GM18519 (cell line): ENCODE measurements at regions not wholly inside any gene's neighbourhood (a gene's known extent, or its start where the extent isn't known, plus 50 kb on each side); places are given as distances from the start of the nearest gene placed in this dataset.
A peak's percentile ranks its signal among the peaks of the same experiment; 100 is the strongest.

Source experiments
- ATAC-seq: cut with Tn5 transposase; IDR thresholded peaks from one replicate; pipeline ENCODE4 v1.9.1; 2021; ENCODE audit warnings: mild to moderate bottlenecking, moderate library complexity; ENCODE audit not compliant: unreplicated experiment, low FRiP score

DNA sequence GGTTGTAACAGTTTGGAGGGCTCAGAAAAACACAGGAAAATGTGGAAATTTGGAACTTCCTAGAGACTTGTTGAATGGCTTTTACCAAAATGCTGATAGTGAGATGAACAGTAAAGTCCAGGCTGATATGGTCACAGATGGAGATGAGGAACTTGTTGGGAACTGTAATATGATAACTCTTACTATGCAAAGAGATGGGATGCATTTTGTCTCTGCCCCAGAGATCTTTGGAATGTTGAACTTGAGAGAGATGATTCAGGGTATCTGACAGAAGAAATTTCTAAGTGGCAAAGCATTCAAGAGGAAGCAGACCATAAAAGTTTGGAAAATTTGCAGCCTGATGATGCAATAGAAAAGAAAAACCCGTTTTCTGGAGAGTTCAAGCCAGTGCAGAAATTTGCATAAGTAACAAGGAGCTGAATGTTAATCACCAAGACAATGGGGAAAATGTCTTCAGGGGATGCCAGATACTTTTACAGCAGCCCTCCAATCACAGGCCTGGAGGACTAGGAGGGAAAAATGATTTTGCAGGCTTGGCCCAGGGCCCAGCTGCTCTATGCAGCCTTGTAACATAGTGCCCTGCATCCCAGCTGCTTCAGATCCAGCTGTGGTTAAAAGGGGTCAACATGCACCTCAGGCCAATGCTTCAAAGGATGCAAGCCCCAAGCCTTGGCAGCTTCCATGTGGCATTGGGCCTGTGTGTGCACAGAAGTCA lies 572.7 kb upstream of the ATP2B1 start:
- ATAC-seq, result no peak

DNA sequence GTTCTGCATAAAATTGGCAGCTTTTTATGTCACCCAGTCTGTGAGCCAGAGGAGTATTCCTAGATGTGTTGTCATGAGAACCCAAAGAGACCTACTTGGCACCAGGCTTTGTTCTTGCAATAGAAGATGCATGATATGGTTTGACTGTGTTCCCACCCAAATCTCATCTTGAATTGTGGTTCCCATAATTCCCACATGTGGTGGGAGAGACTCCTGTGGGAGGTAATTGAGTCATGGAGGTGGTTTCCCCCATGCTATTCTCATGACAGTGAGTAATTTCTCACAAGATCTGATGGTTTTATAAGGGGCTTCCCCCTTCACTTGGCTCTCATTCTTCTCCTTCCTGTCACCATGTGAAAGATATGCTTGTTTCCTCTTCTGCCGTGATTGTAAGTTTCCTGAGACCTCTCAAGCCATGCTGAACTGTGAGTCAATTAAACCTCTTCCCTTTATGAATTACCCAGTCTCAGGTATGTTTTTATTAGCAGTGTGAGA lies 572.0 kb upstream of the ATP2B1 start:
- peak; percentile 75 for ATAC-seq

- no peak for ATAC-seq
Measured at GRCh38 chr12:90280033-90280432, 571.4 kb upstream of the ATP2B1 start.

DNA sequence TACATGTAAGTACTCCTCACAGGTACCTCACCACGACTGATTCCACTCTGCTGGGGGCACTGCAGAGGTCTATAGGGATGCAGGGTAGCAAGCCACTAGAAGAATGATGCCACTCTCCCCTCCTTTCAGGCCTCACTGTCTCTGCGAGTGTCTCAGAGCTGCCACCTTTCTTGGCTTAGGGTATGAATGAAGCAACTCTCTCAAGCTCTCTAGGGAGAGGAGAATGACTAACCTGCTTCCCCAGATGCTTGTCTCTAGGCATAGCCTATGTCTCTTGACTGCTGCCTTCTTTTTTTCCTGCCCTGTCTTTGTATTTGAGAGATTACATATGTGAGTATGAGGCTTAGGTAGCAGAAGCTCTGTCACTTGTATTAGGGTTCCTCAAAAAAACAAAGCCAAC lies 566.5 kb upstream of the ATP2B1 start:
- ATAC-seq, result no peak

DNA sequence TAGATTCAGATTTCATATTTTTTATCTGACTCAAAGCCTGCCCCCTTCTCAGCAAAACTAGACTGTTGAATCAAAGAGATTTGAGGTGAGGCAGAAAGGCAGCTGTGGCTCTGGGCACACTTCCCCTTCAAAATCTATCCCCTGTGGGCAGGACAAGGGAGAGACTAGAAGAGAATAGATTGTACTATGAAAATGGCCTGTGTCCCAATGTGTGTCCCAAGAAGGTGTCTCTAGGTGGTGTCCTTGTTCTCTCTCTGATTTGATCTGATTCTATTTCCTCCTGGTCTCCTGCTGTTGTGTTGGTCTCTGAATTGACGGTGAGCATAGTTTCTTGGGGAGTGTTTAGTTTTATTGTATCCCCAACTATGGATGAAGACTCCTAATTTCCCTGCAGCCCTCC lies 565.8 kb upstream of the ATP2B1 start:
- ATAC-seq, result peak; percentile 44

DNA sequence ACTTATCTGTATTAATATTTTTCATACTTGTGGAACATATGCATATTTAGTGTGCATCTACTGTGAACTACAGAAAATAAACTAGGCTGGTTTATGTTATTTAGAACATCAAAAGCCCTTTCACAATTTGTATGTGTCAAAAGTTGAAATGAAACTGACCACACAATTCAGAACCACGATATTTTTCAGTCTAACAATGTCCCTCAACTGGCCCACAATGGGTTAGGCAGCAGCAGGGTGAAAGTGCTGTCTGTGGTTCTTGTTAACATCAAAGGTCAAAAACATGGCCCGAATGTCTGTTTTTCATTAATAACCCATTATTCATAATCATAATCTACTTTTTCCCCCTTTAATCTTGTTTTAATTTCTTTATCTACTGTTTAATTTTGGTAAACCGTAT lies 559.9 kb upstream of the ATP2B1 start:
- ATAC-seq, result no peak

DNA sequence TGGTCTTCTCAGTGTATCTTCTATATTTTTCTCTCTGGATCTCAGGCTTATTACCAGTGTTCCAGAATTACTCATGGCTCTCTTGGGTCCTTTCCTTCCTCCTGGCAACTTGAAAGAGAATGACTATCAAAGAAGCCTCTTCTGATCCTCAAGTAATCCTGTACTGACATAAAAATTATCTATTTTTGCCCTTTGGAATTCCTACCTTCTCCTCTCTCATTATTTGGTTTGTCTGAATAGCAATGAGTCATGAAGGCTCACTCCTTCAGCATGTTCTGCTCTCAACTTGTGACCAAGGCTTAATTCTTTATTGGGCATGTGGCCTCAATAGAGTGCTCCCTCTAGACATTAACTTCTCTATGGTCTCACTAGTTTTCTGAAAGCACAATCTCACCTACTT lies 553.6 kb upstream of the ATP2B1 start:
- ATAC-seq, result no peak

DNA sequence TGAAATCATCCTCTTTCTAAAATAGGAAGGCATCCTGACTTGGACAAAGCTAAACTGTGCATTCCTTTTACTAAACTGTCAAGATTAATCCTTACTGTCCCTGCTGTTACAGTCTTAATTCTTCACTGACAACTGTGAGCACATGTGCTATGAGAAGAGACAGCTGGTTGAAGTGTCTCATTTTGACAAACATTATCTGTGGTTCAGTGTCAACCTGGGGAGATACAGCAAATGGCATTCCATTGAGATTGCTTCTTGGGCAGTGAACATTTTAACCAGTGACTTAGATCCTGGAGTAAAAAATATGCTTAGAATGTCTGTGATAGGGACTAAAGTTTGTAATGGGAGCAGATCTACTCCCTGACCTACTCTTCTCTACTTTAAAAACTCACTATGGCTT lies 552.6 kb upstream of the ATP2B1 start:
- ATAC-seq, result no peak

GRCh38 chr12:90260136-90260535 lies 551.5 kb upstream of the ATP2B1 start:
- ATAC-seq, result no peak

- no peak for ATAC-seq
Measured at GRCh38 chr12:90257927-90258624, 549.4 kb upstream of the ATP2B1 start.

- ATAC-seq, result no peak
Measured at GRCh38 chr12:90254796-90255195, 546.2 kb upstream of the ATP2B1 start.

DNA sequence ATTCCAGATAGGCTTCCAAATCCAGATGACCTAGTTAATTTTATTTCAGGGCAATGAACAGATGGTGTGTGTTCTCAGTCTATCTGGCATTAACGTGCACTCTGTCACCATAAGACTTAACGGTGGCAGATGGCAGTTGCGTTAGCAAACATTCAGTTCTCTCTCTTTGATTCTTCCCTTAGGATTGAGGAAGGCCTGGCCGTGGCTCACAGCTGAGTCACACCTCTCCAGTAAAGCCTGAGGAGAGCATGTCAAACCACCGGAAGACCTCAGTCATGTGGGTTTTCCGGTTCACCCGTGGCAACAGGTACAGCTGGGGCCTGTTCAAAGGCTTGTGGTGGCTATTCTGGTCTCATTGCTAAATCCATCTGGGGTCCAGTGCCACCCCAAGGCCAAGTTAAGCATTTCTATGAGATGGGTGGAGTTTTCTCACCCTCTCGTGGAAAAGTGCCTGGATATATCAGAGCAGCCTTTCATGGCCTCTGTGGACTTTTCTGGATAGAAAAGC lies 545.1 kb upstream of the ATP2B1 start:
- peak; percentile 97 for ATAC-seq

- ATAC-seq, result no peak
Measured at GRCh38 chr12:90253136-90253535, 544.5 kb upstream of the ATP2B1 start.

GRCh38 chr12:90250766-90251165 lies 542.1 kb upstream of the ATP2B1 start:
- ATAC-seq, result no peak

- no peak for ATAC-seq
Measured at GRCh38 chr12:90250042-90250441, 541.4 kb upstream of the ATP2B1 start.

- no peak for ATAC-seq
Measured at GRCh38 chr12:90246688-90247087, 538.0 kb upstream of the ATP2B1 start.

DNA sequence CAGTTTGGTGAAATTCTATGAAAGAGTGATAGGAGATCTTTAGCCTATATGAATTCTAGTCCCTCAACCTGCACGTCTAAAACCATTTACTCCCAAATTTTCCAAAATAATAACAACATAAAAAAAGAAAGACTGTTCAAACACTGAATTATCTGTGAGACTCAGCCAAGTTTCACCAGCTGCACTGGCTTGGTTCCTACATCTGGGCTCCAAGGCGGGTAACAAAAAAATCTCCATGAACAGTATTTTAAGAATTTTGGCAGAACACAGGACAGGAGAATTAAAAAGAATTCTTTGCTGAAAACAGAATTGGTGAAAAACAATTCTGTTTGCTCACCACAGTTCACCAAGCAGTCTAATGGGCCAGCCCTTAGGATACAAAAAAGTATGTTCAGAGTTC lies 536.8 kb upstream of the ATP2B1 start:
- no peak for ATAC-seq

DNA sequence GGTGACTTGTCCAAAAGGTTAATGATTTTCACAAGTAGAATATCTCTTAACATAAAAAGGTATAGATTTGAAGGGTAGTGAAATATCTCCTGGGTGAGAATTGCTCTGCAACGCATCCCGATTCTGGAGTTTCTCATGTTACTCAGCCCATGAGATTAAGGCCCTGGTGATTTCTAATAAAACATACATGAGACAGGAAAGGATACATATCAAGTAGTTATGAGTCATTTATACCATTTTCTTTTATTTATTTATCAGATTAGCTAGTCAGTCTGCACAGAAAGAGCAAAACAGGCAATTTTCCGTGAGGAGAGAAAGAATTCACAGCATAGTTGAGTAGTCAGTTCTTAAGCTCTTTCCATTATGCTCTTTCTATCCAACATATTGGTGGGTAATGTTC lies 535.6 kb upstream of the ATP2B1 start:
- no peak for ATAC-seq

GRCh38 chr12:90243211-90243610 lies 534.6 kb upstream of the ATP2B1 start:
- ATAC-seq, result no peak

GRCh38 chr12:90239732-90240260 lies 531.2 kb upstream of the ATP2B1 start:
- ATAC-seq, result no peak

DNA sequence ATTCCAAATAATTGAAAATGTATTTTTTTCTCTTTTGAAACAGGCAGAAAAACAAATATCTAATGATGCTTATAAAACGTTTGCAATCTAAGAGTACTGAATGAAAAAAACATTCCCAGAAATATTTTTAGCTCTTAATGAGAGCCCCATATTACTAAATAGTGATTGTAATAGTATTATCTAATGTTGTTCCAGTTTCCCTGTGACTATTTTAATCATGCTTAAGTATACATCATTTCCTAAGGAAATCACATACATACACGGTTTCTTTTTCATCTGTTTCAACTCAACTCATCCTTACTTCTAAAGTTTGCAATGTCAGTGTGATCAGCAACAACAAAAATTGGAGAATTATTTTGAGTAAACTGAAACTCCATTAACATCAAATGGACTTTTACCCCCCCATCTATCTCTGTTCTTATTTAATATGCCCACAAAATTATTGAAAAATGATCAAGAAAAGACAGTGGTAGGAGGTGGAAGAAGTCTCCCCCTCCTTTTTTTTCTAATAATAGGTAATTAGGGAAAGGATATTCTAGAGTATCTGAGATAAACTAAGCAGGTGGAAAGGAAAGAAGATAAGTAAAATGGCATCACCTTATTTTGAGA lies 530.1 kb upstream of the ATP2B1 start:
- no peak for ATAC-seq
